PC-9 (cell line): ENCODE measurements at regions not wholly inside any gene's neighbourhood (a gene's known extent, or its start where the extent isn't known, plus 50 kb on each side); places are given as distances from the start of the nearest gene placed in this dataset.

Experiments used
- CTCF ChIP-seq: fragments of 200-600 bp; sonication (generic); conservative IDR thresholded peaks from 2 replicates; pipeline ENCODE4 v1.6.1; 2017; ENCODE audit warnings: mixed run types, antibody characterized with exemption, mild to moderate bottlenecking, moderate library complexity
- EZH2 ChIP-seq: fragments of 200-600 bp; sonication (generic); IDR thresholded peaks from 2 replicates; pipeline ENCODE4 v1.8.0; 2017; ENCODE audit warnings: antibody characterized with exemption, low read depth

GRCh38 chr13:75224053-75224742, 257.8 kb downstream of the TBC1D4 start:
- TF ChIP-seq CTCF = no peak
- TF ChIP-seq EZH2 = no peak
